Right lung (tissue), 2 donors: ENCODE measurements at regions not wholly inside any gene's neighbourhood (a gene's known extent, or its start where the extent isn't known, plus 50 kb on each side); places are given as distances from the start of the nearest gene placed in this dataset.
A peak's percentile ranks its signal among the peaks of the same experiment; 100 is the strongest.
"Not testable (repeated sequence)": the region's sequence is repeated elsewhere in the genome, so short reads cannot be mapped to it uniquely, and the experiment has no call there.

ENCODE experiments used
- DNase-seq, 2 donors: peaks; one replicate each; pipeline ENCODE4 v3.0.0-alpha.2; 2013

DNA sequence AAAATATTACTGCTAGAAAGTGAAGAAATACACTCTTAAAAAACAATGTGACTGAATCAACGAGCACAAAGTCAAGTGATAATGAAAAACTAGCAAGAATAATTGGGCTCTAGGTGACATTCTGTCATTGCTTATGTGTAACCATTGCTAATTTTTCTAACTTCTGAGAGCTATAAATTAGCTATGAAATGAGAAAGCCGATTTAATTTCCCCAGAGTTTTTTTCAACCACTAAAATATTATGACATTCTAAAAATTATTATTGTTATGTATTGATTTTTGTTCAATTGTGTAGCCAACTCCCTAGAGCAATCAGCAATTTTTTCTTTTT, 458.6 kb upstream of the ATXN8OS start:
- no peak for DNase-seq

DNA sequence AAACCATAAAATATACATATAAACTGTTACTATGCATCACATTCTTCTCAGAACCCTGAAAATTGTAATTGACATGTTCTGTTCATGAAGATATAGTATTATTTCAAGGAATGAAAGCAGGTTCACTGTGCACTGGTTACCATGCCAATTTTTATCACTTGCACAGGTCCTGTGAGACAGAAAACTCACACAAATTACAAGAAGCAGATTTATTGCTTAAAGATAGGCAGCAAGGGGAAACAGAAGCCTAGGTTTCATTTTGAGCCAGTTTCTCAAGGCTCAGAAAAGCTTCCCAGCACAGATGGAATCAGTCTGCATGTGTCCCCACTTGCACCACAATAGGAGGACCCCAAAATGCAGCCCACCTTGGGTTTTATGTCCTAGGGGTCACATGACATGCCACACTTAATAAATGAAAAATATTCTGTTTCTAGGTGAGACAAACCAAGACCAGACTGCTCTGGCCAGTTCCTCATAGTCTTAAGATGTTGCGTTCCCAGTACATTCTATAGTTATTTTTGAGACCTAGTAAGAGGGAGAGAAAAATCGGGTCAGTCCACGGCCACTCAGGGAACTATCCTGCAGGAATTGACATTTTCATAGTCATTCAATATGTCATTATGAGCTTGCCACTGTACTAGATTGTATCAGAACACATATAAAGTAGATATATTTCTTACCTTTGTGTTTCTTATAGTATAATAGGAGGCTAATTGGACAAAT, 459.1 kb upstream of the ATXN8OS start:
- no peak for DNase-seq

DNA sequence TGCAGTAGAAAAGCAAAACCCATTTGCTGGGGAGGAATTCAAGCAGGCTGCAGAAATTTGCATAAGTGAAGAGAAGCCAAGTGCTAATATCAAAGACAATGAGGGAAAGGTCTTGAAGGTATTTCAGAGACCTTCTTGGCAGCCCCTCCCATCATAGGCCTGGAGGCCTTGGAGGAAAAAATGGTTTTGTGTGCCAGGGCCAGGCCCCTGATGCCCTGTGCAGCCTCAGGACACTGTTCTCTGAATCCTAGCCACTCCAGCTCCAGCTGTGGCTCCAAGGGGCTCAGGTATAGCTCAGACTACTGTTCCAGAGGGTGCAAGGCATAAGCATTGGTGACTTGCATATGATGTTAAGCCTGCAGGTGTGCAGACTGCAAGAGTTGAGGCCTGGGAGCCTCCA, 463.2 kb upstream of the ATXN8OS start:
- no peak for DNase-seq

DNA sequence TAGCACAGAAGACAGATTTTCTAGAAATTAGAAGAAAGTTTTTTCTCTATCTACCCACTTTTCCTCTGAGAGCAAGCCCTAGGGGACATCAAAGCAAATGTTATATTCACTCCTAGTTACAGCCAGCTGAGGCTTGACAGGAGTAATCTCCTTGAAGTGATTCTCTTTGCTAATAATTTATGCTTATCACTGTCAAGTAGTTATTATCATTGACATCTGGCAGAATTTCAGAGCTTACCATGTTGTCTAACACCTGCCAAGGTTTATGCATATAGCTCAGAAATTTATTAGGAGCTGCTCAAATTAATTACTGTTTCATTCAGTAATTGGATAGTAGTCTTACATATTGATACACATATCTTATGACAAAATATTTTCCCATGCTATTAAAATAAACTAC, 465.9 kb upstream of the ATXN8OS start:
- no peak for DNase-seq

DNA sequence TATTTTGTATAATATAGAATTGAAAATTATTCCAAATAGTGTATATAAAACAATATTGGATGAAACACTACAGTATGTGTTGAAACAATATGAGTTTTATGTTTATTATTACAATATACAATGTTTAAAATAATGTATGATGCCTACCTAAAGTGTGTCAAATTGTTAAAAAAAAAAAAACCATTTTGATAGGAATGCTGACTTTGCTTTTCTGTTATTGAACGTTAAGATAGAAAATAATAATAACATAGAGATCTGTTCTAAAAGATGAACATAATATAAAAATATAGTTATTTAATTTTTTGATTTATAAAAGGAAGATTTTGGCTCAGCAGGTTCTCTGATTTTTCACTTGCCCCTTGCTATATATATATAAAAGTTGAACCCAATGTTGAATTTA, 474.6 kb upstream of the ATXN8OS start:
- no peak for DNase-seq

DNA sequence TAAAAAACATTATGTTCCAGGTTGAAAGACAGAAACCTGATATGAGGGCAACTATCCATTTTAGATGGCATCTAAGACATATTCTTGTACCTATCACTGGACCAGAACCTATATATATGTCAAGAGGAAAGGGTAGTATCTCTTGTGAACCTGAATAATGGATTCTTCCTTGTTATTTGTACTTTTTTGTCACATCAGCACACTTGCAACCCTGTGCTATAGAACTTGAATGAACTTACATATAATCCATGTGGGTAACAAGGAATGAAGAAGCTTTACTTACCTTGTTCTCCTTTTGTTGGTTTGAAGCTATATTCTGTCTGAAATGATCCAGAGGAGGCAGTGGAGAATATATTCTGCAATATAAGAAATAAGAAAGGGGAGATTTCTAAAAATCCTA, 483.7 kb upstream of the ATXN8OS start:
- no peak for DNase-seq

DNA sequence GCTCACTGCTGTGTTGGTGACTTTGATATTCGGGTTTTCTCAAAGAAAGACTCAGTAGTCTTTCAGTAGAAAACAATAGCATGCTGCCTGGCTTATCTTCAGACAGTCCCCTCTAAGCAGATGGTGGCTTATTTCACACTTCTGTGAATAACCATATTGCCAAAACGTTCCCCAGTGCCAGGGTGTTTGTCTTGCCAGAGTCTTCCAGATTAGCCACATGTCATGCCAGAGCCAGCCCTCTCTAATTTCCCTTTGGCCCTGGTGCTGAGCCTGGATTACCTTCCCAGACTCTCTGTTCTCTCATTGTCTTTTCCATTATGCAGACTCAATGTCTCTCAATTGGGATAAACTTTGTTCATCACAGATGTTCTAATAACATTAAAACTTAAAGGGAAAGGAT, 488.0 kb upstream of the ATXN8OS start:
- DNase-seq = no peak

DNA sequence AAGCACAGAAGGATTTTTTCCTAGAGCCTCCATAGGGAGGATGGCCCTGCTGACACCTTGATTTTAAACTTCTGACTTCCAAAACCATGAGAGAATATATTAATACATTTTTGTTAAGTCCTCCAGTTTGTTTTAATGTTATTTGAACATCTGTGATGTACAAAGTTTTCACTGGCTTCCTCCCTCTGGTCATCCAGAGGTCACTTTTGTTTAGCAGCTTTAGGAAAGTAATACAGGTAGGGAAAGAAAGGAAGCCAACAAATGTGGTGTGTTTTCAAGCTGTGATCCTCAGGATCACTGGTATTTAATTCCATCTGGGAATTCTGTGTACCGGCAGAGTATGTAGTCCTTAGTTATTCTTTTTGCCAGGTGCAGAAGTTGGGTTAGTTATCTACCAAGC, 488.8 kb upstream of the ATXN8OS start:
- DNase-seq = no peak

DNA sequence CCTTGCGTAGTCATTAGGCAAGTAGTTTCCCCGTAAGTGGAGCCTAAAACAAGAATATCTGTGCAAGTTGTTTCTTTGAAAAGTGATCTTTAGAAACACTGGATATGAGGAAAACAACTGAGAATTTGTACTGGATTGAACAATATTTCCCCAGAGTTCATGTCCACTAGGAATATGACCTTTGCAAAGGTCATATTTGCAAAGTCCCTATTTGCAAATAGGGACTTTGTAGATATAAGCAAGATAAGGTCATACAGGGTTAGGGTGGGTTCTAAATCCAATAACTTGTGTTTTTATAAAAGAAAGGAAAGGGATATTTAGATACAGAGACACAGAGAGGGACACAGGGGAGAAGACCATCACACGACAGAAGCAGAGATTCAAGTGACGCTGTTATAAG, 489.2 kb upstream of the ATXN8OS start:
- DNase-seq = no peak

DNA sequence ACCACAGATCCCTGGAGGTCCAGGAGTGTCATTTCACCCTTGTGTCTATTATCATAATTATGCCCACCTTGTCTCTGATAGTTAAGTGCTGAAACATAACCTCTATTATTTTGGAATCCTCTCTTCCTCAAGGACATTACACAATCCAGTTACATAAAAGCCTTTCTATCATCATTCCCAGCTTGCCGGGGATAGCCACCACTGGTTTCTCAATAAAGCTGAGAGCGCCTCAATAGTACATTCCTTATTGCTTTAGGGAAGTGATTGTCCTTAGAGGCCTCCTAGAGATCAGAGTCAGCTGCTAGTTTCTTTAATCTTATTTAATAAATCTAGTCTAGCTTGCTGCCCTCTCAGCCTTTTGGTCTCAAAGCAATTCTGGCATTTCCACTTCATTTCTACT, 490.0 kb upstream of the ATXN8OS start:
- DNase-seq = no peak

DNA sequence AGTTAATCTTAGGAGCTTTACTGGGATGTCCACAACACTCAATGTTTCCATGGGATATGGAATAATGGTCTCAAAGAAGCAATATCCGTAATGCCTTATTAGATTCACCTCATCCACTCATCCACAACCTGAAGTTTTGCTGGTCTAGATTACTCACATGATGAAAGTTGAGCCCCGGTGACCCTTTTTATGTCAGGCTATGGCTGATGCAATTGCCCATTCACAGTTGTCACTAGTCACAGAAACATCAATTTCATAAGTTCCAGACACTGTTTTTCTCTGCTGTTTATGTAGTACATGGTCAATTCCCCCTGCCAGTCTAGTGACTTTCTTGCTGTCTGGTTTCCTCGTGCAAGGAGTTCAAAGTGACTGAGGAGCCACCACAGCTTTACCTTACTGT, 491.2 kb upstream of the ATXN8OS start:
- no peak for DNase-seq

DNA sequence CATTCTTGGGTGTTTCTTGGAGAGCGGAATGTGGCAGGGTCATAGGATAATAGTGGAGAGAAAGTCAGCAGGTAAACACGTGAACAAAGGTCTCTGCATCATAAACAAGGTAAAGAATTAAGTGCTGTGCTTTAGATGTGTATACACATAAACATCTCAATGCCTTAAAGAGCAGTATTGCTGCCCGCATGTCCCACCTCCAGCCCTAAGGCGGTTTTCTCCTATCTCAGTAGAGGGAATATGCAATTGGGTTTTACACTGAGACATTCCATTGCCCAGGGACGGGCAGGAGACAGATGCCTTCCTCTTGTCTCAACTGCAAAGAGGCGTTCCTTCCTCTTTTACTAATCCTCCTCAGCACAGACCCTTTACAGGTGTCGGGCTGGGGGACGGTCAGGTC, 492.6 kb upstream of the ATXN8OS start:
- not testable (repeated sequence) for DNase-seq

DNA sequence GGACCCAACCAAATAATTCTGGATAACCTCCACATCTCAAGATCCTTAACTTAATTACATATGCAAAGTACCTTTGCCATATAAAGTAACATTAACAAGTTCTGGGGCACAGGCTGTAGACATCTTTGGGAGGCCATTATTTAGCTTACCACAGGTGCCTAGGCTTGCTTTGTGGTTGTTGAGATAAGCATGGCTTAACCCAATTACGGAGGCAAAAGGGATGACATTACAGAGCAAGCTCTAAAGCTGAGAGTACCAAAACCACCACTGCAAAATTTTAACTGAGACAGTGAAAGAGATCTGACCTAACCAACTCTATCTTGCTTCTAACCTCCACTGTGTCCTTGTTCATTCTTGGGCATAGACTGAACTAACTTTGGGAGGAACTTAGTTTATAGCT, 502.9 kb upstream of the ATXN8OS start:
- DNase-seq = no peak

DNA sequence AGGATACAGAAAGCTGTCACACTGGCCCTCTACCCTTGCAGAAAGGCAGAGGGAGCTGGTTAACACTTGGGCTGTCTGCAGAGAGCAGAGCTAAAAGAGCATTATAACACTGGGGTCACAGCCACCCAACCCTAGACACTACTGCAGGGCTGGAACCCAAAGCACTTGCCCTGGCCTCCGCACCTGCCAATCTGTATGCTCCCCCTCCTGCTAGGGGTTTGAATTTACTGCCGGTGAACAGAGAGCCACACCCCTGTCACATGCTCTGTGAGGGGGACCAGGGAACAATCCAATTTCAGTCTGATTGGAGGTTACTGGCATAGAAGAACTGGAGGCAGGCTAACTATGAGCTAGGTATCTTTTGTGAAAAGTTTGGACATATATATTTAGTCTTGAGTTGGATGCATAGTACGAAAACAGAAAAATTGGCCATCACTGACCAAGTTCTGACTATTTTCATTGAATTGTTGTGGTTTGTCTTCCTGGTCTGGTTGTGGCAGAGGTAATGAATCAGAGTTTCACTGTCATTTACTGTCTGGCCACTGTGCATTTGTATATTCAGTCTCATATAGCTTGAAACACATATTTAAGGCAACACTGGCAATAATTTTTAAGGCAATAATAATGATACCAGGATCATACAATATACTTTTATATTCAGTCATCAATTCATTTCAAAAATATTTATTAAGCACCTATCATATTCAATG, 504.3 kb upstream of the ATXN8OS start:
- DNase-seq = no peak

DNA sequence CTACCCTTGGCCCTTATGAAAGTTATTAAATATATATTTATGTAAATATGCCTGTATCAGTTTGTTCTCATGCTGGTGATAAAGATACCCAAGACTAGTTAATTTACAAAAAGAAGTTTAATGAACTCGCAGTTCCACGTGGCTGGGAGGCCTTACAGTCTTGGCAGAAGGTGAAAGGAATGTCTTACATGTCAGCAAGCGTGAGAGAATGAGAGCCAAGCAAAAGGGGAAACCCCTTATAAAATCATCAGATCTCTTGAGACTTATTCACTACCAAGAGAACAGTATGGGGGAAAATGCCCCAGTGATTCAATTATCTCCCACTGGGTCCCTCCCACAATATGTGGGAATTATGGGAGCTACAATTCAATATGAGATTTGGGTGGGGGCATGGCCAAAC, 506.0 kb upstream of the ATXN8OS start:
- DNase-seq = no peak

DNA sequence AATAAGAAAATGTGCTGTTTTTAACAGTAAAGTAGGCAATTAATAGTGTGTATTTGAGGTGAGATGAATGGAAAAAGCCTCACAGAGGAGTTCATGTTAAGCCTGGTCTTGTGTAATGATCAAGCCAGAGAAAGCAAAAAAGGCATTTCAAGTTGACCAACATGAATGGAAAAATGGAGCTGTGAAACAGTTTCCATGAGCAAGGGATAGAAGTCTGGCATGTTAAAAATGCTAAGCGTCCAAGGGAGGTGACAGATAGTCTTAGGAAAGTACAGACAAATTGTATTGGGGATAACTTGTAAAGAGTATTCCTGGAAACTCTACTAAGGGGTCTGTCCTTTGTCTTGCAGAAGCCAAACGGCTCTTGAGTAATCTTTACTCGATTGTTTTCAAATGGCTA, 506.8 kb upstream of the ATXN8OS start:
- no peak for DNase-seq

DNA sequence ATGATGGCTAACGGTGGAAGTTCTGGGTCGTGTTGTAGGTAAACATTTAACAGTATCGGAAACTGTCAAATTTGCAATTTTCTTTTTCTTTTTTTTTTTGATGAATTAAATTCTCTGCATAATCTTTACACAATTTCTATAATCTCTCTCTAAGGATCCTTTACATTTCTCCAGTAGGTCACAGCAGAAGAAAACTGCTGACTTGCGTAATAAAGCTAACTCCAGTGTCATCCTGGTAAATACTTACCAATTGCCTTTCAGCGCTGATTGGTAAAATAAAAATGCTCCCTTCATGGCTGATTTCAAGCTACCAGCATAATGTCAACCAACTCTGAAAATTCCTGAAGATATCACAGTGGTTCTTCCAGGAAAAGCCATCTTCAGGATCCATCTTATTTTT, 510.5 kb upstream of the ATXN8OS start:
- no peak for DNase-seq

DNA sequence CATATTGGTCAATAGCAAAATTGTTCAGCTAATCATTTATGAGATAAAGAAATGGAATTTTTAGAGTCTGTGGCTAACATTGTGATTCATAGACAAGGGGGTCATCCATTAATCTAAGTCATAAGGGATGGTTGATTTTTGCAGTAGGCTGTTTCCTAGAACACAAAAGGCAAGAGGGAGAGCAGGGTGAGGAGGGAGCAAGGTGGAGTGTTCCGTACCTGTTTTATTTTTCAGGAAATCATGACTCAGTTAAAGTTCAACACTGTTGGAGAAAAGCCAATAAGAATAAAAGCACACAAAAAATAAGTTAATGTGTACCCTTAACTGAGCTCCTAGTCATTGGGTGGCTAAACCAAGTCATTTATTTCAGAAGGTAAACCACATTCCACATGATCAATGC, 512.4 kb upstream of the ATXN8OS start:
- DNase-seq = no peak

DNA sequence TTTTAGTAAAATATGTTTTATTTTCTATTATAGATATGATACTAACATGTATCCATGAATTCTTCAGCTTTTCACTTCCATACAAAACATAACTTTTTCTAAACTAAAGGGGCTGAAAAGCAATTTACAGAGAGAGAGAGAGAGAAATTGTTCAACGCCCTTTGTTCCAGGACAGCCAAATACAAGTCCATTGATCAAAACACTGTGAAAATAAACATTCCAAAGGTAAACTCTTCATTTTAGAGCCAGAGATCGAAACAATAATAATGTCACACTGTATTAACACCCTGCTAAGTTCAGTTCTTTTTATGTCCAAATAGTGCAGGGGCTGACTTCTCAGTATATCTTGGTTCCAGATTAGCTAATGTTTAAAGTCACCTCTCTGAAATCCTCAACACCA, 516.2 kb upstream of the ATXN8OS start:
- no peak for DNase-seq

DNA sequence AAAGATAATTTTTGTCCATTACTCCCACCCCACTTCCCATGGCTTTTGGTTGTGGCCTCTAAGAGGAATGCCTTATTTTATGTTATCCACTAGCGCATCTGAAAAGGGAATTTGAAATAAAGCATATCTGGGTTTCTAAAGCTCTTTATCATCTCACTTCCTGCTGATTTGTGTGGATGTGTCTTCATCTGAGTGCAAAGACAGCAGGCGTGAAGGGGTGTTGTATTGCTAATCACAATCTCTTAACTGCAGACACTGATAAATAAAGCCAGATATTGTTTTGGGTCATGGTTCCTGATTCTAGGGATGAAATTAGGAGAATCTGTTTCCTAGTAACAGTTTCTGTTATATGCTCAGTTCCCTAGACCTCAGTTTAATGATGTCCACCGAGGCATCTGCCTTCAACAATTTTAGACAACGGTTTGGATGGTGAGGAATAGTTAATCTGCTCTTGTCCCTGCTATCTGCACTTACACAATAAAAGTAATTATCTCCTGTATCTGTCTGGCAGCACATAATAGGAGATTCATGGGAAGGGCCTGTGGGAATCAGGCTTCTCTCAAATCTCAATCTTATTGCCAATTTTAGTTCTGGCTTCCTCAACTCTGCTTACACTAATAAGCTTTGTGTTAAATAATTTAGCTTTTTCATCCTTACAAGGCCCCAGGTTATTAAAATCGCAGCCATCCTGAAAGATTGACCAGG, 517.9 kb upstream of the ATXN8OS start:
- no peak for DNase-seq

DNA sequence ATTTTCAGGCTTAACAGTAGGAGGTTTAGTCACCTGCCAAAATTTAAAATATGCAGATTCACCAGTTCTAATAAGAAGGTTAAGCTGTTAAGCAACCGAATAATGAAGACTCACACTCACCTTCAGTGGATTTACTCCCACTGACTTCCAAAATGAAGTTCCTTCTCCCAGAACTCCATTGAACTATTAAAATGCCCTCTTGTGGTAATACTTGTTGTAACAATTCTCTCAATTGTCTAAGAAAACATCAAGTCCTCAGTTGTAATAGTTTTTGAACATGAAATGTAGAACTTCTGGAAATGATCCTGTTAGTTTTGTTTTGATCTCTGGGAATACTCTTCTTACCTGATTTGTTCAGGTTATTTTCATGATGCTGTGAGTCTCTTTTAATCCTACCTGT, 522.0 kb upstream of the ATXN8OS start:
- no peak for DNase-seq

DNA sequence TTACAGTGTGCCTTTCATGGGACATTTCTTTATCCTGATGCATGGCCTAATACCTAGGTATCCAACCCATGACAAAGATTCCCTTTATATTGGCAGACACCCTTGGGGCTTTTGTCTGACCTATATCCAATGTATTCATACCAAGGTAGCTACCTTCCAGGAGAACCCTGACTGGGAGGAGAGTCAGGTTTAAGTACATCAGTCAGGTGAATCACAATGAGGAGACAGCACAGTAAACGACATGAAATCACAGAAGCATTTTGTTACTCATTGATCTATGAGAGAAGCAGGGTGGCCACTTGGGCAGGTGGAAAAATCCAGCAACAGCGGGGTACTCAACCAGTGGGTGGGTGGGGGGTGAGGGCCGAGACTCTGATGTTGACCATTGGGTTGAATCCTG, 527.4 kb upstream of the ATXN8OS start:
- DNase-seq = no peak

DNA sequence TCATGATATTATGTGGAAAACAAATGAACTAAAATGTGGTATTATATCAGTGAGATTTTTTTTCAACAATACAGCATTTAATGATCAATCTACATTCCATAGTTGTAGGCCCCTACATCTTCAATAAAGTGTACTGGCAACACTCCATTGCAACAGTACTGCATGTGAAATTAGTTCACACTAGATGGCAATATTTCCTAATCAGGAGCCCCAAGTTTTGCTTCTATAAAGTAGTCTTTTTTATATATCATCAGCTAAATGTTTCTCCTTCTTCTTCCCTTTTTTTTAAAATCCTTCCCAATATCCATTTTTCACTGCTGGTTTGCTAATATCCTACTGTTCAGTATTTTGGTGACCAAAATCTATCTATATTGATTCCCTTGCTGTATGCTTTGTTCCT, 528.3 kb upstream of the ATXN8OS start:
- DNase-seq = peak in 1 of 2 donors; percentile 0
